CD4-positive, alpha-beta T cell treated with Interleukin-1 beta for 1 hour (primary cell): ENCODE measurements at regions not wholly inside any gene's neighbourhood (a gene's known extent, or its start where the extent isn't known, plus 50 kb on each side); places are given as distances from the start of the nearest gene placed in this dataset.
"Not testable (repeated sequence)": the region's sequence is repeated elsewhere in the genome, so short reads cannot be mapped to it uniquely, and the experiment has no call there.

ENCODE experiments used
- DNase-seq, 2 donors: peaks; one replicate each; pipeline ENCODE4 v3.0.0-alpha.2; 2020 to 2022

DNA sequence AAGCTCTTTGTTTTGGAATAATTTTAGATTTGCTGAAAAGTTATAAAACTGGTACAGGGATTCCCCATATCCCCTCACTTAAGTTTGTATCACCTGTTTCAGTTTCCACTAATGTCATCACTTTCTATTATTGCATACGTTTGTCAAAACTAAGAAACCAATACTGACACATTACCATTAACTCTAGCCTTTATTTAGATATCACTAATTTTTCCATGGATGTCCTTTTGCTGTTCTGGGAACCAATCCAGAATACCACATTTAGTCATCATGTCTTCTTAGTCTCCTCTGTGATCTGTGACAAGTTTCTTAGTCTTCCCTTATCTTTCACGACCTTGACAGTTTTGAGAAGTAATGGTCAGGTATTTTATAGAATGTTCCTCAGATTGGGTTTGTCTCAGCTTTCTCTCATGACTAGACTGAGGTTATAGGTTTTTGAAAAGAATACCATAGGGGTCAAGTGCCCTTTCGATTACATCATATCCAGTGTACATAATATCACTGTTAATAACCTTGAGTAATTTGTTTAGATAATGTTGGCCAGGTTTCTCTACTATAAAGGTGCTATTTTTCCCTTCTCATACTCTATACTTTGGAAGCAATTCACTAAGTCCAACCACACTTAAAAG is 51.9 kb upstream of the NMUR2 start:
- no peak for DNase-seq

DNA sequence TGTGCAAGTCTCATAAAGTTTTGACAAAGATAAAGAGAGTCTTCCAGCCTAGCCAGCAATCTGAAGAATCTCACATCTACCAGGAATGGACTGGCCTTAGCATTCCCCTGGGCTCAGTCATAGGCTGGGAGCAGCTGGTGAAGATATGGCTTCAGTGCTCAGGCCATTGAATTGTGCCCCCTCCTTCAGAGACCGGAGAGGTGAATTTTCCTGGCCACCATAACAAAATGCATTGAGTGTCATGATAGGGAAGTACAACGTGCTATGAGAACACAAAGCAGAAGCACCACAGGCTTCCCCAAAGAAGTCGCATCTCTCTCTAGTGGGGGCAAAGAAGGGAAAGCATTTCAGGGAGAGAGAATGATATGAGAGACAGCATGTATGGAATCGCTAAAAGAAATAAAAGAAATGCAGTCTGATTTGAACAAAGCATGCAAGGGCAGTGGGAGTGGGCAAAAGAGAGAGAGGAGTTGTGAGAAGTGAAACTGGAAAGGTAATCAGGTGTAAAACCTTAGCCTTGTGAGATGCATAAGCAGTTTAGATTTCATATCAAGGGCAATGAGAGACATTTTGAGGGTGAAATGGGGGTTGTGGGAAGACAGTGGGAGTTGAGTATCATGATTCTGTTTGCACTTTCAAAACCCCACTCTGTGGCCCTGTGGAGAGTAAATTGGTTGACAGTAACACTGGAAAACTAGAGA is 57.1 kb upstream of the NMUR2 start:
- DNase-seq: no peak

DNA sequence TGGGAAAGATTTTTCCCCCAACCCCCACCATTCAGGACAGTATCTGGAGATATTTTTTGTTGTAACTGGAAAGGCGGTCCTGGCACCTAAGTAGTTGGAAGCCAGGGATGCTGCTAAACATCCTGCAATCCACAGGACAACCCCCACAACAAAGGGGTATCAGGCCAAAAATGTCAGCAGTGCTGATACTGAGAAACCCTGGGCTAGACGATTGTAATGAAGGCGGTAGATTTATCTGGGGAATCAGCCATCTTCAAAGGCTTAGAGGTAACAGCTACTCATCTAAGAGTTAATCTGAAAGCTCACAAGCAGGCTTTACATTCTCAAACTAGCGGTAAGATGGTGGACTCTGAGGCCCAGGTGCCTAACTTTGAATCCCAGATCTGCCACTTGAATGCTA is 59.0 kb upstream of the NMUR2 start:
- DNase-seq: no peak

DNA sequence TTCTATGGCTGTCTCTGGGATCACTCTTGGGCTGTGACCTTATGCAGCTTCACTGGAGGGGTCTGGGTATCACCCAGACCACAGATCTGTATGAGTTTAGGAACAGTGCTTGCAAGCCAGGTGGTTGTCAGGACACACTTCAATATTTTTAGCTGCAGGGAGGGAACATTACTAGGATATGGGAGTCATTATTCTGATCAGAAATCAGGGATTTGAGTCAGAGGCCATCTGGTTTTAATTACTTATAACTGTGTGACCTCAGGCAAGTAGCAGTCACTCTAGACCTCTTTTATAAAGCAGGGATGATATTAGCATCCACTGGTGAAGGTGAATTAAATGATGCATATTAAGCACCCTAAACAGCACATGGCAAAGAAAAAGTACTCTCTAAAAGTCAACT is 60.1 kb upstream of the NMUR2 start:
- DNase-seq: no peak

DNA sequence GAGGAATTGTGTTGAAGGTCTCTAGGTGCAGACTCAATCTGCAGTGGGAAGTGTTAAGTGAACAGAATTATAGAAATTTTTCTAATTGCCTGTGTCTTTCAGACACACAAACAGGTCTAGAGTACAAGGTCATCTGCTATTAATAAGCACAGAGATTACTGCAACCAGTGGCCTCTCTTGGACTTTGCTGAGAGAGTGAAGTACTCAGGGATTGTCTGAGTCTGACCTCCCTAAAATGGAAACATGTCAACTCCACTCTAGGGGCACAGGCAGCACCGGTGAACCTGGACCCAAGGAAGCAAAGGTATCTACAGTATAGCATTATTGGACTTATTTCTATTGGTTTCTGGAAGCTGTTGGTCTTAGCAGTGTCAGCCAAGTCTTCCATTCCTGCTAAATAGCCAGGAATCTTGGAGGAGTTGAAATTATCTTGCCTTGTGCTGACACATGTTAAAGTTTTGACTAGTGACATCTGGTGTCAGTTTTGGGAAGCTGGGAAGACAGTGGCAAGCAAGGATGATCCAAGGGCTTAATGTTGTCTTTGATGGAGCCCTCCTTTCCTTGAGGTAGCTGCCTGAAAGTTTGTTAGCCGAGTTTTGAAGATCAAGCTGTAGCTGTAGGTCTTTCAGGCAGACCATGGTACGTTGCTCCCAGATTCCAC is 61.1 kb upstream of the NMUR2 start:
- DNase-seq: no peak

DNA sequence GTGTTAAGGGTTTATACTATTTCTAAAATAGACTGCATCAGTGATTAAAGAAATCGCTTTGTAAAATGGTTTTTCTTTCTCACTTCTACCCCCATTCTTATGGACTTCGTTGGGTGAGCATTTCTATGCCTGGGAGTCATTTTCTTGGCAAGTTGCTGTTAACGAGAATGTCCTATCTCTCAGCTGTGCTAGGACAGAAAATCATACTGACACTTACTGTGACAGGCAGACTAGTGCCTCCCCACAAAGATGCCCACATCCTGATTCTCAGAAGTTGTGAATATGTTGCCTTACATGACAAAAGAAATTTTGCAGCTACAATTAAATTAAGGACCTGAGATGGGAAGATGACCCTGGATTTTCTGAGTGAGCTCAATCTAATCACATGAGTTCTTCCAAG is 65.1 kb upstream of the NMUR2 start:
- DNase-seq: no peak

DNA sequence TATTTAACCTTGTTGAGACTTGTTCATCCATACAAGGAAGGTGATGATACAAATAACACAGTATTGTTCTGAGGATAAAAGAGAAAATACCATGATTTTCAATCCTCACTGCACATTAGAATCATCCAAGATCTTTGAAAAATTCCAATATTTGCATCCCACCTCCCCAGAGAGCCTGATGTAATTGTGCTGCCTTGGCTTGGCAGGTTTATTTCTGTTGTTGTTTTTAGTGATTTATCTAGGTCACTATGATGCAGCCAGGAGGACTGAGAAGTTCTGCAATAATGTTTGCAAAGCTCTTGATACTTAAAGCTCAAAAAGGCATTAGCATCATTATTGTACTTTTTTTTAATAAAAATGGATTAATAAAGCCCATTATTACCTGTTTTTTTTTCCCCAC is 67.0 kb upstream of the NMUR2 start:
- DNase-seq: no peak

DNA sequence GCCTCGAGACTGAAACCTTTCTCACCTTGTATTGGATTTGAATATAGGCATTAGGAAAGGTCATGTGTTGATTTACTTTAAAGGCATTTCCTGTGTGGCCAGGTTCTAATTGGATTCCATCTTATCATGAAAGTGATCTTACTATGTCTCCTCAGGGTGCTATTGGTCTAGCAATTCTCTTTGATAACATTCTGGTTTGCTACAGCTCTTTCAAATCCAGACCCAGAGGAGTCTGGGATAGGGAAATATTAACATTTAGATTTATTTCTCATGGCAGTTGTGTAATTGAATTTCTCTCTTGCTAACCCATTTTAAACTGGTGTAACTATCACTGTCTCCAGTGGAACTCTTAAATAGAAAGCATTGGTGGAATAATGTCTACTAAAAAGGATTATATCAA is 69.9 kb upstream of the NMUR2 start:
- DNase-seq: no peak

DNA sequence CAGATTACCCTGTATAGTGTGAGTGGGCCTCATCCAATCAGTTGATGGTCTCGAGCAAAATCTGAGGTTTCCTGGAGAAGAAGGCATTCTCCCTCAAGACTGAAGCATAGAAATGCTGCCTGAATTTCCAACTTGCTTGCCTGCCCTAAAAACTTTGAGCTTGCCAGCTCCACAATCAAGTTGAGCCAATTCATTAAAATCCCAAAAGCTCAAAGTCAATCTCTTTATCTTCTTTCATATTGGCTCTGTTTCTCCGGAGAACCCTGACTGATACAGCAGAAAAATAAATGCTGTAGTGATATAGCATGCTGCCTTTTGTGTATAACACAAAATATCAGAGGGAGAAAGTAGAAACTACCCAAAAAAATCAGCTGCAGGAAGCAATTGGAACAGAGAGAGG is 72.5 kb upstream of the NMUR2 start:
- no peak for DNase-seq

DNA sequence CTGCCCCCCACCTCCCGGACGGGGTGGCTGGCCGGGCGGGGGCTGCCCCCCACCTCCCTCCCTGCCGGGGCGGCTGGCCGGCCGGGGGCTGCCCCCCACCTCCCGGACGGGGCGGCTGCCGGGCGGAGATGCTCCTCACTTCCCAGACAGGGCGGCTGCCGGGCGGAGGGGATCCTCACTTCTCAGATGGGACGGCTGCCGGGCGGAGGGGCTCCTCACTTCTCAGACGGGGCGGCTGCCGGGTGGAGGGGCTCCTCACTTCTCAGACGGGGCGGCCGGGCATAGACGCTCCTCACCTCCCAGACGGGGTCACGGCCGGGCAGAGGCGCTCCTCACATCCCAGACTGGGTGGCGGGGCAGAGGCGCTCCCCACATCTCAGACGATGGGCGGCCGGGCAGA is 74.8 kb upstream of the NMUR2 start:
- DNase-seq: not testable (repeated sequence)

DNA sequence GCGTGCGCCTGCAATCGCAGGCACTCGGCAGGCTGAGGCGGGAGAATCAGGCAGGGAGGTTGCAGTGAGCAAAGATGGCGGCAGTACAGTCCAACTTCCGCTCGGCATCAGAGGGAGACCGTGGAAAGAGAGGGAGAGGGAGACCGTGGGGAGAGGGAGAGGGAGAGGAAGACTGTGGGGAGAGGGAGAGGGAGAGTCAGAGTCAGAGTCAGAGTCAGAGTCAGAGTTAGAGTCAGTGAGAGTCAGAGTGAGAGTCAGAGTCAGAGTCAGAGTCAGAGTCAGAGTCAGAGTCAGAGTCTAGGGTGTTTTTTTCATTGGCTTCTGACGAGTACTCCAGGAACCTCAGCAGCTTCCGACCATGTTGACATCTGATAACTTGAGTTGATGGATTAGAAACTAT is 75.6 kb upstream of the NMUR2 start:
- not testable (repeated sequence) for DNase-seq

DNA sequence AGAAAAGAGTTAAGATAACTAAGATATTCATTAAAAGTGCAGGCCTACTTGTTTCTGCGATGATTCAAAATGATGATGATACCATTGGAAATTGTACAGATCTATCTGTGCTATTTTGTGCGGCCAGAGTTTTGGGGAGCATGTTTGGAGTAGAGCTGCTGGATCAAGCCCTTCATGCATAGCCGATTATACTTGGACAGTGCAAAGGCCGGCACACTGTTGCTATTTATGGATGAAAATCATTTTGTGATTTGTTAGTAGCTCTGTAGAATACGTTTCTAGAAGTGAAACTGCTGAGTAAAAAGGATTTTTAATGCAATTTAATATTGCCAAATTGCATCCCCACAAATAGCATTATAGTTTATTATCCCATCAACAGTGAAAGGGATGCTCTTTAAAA is 82.1 kb upstream of the NMUR2 start:
- DNase-seq: no peak

DNA sequence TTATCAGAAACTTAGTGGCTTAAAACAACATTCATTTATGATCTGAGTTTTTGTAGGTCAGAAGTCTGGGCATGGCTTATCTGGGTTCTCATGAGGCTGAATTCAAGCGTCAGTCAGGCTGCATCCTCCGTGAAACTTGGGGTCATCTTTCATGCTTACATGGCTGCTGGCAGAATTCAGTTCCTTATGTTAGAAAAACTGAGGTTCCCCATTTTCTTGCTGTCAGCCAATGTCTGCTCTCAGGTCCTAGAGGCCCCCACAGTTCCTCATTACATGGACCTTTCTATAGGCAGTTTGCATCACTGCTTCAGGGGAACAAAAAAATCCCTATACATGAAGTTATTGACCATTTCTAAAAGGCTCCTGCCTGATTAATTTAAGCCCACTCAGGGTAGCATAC is 83.8 kb upstream of the NMUR2 start:
- no peak for DNase-seq

DNA sequence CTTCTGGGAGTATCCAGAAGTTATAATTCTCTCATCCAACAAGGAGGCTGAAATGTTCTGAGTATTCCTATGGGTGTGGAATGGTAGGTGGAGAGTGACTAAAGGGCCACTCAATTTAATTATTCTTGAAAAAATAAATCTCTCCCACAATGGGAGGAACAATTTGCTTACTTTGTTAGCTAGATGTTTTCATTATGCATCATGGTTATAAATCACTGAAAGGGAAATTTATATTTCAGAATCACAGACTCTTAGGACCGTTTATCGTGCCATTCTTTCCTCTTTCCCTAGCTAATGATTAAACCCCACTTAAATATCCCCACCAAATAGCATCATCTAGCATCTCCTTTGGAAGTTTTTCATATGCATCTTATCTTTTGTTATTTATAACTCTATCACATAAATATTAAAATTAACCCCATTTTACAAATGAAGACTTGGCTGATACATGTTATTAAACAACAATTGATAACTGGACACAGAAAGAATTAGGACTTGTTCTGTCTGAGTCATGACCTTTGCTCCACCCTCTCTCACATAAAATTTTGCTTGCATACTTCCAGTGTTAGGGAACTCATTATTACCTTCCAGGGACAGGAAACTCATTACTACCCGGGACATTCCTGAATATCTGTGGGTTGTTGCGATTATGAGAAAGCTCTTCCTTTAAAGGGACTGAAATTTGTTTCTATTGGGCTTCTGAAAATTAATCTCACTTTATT is 94.9 kb upstream of the NMUR2 start:
- no peak for DNase-seq

DNA sequence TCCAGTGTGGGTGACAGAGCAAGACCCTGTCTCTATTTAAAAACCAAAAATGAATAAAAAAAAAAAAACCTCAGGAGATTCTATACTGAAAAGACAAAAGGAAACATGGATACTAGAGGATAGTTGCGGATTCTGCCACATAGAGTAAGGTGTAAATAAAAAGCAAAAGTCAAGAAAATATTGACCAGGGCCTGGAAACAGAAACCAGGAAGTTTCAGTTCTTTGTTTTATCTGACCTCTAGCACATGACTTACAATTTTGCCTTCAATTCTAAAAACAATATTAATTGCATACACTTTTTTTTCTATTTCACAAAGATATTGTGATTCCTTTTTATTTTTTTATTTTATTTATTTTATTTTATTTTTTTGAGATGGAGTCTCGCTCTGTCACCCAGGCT is 96.2 kb upstream of the NMUR2 start:
- no peak for DNase-seq

DNA sequence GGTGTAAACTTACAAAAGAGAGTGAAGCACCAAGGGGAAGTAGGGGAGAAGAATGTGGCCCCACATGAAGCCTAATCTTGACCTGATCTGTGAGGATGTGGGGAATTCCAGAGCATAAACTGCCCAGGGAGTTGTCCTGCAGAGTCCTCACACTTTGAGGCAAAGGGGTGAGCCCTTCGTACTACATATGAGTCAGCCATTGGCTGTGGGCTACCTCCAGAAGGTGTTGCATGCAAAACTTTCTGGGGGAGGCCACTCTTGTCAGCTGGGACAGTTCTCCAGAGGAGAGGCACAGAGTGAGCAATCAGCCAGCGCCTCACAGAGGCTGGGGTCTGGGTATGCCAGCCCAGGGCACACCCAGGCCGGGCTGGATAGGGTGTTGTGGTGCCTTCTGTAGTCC is 98.1 kb upstream of the NMUR2 start:
- no peak for DNase-seq

DNA sequence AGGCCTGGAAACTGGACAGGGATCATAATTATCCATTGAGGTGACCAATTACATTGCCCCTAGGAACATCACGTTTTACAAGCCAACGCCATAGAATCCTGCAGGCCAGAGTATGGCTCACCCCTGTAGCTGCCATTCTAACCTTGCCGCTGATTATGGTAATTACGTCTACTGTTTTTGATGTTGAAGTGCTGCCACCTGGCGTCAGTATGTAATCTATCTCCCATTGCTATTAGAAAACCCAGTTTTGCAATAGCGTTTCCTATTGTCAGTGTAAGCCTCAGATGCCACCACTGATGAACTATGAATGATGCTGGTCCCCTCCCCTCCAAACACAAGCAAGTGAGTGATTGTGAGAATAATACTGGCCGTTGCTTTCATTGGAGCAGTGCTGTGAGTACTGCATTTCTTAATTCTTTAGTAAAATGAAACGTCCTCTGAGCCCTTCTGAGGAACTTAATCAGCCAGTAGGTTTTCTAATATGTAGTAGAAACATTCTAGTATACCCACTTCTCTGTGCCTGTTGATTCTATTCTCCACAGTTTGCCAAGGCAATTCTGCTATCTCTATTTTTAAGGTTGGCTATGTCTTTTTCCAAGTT is 100.5 kb upstream of the NMUR2 start:
- peak; percentile 8 to 44 for DNase-seq

DNA sequence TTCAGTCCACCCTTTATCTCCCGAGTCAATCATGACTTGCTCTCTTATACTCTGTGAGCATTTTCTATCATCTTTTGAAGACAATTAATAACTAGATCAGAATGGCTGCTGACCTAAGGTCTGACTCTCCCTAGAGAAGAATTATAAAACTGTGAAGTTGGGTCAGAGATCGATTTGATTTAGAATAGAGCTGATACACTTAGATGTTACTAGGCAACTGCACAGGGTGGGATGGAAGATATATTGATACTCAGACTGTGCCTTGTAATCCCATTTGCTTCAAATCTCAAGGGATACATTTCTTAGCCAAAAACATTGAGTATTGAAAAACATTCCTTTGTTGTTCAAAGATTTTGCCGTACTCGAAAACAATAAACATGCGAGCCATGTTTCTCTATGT is 106.0 kb upstream of the NMUR2 start:
- no peak for DNase-seq

DNA sequence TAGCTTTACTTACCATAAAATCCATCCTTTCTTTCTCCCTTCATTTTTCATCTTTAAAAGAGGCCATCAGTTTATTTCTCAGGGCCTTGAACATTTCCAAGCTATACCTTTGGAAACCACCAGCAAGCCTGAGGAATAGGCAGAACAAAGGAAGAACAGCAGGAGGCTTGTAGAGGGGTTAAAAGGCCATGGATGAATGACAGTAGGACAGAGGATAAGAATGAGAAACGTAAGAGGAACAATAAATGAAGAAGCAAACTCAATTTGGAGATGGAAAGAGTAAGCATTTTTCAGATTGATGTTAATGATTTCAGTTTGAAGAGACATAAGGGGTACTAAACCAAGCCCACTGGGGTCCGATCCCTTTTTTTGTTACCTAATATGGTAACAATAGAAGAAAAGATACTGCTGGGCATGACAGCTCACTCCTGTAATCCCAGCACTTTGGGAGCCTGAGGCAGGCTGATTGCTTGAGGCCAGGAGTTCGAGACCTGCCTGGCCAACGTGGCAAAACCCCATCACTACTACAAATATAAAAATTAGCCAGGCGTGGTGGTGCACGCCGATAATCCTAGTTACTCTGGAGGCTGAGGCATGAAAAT is 106.6 kb upstream of the NMUR2 start:
- no peak for DNase-seq

DNA sequence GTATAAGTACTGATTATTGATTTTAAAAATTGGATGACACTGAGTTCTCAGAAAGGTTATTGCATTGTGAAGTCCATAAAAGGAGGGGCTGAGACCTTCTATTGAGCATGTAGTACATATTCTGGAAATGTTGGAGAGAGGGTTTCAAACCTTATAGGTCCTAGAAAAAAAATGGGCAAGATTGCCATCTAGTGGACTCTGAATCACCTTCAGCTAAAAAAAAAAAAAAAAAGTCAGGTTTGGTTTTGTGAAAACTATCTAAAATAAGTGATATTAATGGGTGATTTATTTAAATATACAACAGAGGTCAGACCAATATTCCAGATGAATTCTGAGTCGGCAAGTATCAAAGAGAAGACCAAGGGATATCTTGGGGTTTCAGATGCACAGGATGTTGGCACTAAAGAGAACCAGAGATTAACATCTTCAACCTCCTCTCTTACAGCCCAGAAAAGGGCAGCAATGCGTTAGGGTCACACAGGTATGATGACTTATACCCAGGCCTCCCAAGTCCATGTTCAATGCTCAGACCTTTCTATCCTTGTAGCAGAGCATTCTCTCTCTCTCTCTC is 109.8 kb upstream of the NMUR2 start:
- no peak for DNase-seq

DNA sequence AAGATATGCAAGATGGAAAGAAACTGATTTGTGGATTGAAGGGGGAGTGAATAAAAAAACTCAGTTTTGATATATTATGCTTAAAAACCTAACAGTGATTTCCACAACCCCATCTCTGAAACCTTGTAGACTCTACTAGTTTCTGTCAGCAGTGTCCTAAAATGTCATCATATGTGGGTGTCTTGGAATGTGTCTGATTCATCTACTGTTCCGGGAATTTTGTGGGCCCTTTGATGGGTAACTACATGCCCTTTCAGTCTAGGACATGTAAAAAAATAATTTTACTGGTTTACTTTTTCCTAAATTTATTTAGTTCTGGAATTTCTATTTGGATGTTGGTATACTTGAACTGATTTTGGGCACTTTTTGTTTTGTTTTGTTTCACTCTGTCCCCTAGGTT is 118.9 kb upstream of the NMUR2 start:
- no peak for DNase-seq

DNA sequence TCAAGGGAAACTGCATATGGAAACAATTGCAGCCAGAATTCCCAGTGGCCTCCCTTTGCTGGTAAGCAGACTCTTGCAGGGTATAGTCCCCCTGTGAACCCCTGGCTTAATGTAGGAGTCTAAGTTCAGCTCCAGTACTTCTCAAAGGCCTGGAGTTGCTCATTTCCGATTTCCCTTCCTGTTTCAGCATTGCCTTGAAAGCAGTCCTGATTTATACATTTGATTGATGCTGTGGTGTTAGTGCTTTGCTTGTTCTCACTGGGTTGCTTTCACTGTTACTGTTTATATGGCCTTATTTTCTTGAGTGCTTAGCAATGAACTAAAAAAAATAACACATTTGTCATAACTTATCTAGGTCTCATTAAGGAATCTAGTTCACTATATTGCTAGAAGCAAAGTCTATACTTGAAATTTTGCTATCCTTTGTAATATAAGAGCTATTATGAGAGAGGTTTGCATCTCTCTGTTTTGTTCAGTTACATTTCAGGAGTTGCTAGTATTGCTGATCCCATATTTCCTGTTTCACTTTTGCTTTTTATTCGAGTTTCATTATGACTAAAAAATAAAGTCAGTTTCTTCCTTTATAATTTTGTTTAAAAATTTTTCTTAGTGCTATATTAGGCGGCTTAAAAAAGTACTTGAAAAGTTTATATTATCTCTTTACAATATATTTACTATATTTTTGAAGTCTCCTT is 122.4 kb upstream of the NMUR2 start:
- DNase-seq: peak in 1 of 2 donors; percentile 5
